Left renal pelvis (tissue), 4 donors: ENCODE measurements at regions not wholly inside any gene's neighbourhood (a gene's known extent, or its start where the extent isn't known, plus 50 kb on each side); places are given as distances from the start of the nearest gene placed in this dataset.
"Not testable (repeated sequence)": the region's sequence is repeated elsewhere in the genome, so short reads cannot be mapped to it uniquely, and the experiment has no call there.

ENCODE experiments used
- DNase-seq, 4 donors: peaks; one replicate each; pipeline ENCODE4 v3.0.0-alpha.2; 2013; ENCODE audit warnings: low read depth in 4 of 4, low spot score in 3 of 4

DNA sequence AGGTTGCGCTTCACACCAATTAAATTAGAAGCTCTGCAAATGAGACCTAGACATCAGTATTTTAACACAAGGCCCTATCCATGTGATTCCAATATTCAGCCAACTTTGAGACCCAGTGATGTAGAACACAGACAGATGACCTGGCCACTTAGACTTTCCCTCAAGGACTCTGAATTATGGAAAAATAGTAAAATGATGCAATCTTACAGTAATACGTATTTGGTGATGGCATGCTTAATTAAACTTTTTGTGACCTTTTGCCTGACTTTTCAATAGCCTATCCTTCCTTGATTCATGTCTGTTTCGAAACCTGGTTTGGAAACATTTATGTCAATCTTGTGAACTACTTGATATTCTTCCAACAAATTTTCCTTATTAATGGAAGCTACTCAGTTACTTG lies 521.2 kb downstream of the KCNA4 start:
- no peak for DNase-seq

DNA sequence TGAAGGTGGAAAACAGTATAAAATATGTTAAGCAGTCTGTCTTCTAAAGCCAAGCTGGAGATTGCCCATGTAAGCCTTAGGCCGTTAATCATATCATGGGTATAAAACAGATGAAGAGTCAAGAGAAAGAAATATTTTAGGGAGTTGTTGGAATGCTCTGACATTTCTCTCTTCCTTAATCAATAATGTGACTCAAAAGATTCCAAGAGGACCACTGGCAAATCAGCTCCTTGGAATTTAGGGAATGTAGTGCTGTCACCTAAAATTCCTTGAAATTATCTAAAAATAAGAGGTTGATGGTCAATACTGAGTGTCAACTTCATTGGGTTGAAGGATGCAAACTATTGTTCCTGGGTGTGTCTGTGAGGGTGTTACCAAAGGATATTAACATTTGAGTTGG lies 525.9 kb downstream of the KCNA4 start:
- DNase-seq, result no peak

DNA sequence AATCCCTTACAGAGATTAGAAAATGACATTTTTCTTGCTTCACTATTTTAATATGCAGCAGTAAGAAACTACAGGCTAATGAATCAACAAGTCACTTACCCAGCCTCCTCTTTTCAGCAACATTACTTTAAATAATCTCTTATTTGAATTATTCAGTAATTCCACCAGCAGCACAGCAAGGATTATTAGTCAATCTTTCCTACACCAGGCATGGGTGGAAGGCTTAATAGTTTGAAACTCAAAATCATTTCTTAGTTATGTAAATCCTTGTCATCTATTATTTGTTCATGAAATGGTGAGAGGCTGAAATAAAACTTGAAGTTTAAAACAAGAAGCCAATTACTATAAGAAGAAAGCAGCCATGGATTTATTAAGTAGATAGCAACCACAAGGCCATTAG lies 530.5 kb downstream of the KCNA4 start:
- no peak for DNase-seq

GRCh38 chr11:29485641-29486040 lies 531.2 kb downstream of the KCNA4 start:
- no peak for DNase-seq

DNA sequence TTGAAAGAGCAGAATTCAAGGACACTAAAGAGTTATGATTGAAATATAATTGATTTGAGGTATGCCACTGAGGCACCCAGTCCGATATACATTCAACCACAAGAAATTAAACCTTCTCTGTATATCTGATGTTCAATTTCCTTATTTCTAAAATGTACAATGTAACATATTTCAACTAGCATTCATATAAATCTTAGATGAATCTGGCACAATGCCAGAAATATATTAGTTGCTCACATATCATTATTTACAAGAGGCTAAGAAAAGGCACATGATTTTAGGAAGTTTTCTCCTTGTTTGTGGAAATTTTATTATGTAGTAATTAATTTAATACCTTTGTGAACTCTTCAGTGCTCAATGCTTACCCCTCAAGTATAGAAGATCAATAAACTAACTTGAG lies 532.3 kb downstream of the KCNA4 start:
- DNase-seq, result no peak

GRCh38 chr11:29483831-29484230 lies 533.0 kb downstream of the KCNA4 start:
- DNase-seq, result no peak

- DNase-seq, result no peak
Measured at GRCh38 chr11:29482510-29482909, 534.3 kb downstream of the KCNA4 start.

DNA sequence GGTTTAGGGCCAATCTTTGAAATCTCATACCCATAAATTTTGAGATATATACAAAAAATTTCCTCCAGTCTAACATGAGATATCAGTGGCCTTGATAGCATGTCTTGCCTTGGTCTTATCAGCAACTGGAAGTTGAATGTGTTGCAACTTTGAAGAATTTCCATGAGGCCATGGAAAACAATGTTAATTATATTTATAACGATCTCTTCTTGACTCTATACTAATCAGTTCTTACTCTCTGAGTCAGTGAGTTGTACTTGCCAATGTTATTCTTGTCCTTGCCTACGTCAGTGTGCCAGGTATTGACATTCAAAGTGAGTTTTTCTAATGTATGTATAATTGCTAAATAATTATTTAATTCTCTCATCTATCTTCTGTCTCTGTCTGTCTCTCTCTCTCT lies 535.1 kb downstream of the KCNA4 start:
- no peak for DNase-seq

- DNase-seq, result no peak
Measured at GRCh38 chr11:29480981-29481380, 535.8 kb downstream of the KCNA4 start.

GRCh38 chr11:29458252-29458651 lies 558.6 kb downstream of the KCNA4 start:
- DNase-seq, result no peak

- peak in 1 of 4 donors; percentile 1 for DNase-seq
Measured at GRCh38 chr11:29452146-29452545, 564.7 kb downstream of the KCNA4 start.

GRCh38 chr11:29449281-29450074 lies 567.4 kb downstream of the KCNA4 start:
- DNase-seq, result no peak

- peak in 1 of 4 donors; percentile 16 for DNase-seq
Measured at GRCh38 chr11:29448246-29448877, 568.5 kb downstream of the KCNA4 start.

GRCh38 chr11:29447821-29448220 lies 569.0 kb downstream of the KCNA4 start:
- no peak for DNase-seq

- DNase-seq, result no peak
Measured at GRCh38 chr11:29446132-29446531, 570.7 kb downstream of the KCNA4 start.

- not testable (repeated sequence) for DNase-seq
Measured at GRCh38 chr11:29445191-29445590, 571.6 kb downstream of the KCNA4 start.

DNA sequence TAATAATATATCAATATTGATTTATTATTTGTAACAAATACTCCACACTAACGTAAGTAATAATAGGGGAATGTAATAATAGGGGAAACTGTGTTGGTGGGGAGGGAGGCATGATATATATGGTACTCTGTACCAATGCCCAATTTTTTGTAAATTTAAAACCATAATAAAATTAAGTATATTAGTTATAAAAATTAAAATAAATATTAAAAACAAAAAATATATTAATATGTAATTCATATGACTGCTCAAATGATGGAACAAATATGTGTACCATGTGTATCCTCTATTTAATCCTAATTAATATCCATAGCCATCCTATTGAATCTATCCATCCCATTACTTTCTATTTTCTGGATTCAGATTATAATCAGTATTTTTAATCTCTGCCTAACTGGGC lies 578.0 kb downstream of the KCNA4 start:
- DNase-seq, result no peak

DNA sequence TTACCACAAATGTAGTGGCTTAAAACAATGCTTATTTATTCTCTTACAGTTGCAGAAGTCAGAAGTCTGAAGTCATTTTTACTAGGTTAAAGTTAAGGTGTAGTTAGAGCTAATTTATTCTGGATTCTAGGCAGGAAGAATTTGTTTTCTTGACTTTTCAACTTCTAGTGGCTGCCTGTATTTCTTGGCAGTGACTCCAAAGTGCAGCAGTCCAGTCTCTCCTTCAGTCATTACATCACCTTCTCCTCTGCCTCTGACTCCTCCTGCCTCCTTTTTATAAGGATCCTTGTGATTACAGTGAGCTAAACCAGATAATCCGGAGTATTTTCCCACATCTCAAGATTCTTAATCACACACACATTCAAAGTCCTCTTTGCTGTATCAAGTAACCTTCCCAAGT lies 581.4 kb downstream of the KCNA4 start:
- DNase-seq, result no peak

DNA sequence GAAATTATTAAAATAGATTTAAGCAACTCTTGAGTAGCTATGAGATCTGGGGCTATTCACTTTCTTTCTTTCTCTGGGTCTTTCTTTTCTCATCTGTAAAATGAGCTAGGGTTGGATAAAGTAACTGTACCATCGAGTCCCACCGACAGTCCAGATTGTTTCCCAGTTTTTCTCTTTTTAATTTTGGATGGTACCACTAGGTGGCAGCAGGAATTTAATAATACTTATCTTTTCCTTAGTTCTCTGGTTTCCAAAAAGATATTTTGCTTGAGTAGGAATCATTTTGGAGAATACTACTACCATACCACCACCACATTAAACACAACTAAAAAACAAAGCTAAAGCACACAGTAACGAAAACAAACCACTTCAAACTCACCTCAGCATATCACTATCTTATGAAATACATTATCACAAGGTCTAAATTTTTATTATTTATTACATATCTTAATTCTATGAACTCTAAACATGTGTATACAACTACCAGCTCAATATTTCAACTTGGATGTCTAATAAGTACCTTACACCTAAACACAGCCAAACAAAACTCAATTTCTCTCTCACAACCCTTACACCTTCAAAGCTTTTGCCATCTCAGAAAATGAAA lies 584.0 kb downstream of the KCNA4 start:
- peak in 1 of 4 donors; percentile 1 for DNase-seq

- DNase-seq, result no peak
Measured at GRCh38 chr11:29405305-29405704, 611.5 kb downstream of the KCNA4 start.

DNA sequence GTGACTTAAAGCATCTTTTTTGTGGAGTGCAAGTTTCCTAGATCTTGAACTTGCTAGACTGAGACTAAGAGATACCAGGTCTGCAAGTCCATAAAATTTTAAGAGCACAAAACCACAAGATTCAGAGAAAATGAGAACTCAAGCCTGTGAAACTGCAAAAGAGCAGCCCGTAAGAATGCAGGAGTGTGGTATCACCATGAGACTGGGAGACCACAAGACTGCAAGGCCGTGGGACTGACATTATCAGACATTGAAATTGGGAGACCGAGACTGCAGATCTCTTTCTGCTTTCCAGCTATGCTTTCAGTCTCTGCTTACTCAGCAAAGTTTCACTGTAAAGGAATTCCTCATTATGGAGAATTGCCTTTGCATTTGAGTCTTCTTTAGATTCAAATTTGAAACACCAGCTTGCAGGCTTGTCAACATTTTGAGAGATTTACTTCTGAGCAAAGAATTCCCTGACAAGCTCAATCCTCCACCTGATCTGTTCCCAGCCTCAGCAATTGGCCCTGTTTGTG lies 621.2 kb downstream of the KCNA4 start:
- DNase-seq, result no peak

DNA sequence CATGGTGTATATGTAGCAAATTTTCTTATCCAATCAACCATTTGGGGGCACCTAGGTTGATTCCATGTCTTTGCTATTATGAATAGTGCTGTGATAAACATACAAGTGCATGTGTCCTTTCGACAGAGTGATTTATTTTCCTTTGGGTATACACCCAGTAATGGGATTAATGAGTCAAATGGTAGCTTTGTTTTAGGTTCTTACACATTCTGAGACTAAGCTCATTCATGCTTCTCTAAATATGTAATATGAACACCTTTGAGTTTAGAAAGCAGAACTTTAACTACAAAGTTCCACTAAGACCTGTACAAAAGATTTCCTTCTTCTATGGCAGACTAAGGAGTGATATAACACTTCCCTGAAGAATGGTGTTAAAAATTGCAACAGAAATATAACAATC lies 627.0 kb downstream of the KCNA4 start:
- DNase-seq, result no peak
